Keratinocyte (primary cell): ENCODE measurements at regions not wholly inside any gene's neighbourhood (a gene's known extent, or its start where the extent isn't known, plus 50 kb on each side); places are given as distances from the start of the nearest gene placed in this dataset.

Experiments
- DNase-seq: peaks from one replicate; pipeline ENCODE4 v3.0.0-alpha.2; 2011; ENCODE audit warnings: low read depth, missing footprints, low spot score
- FAIRE-seq: peaks from 2 replicates; lab custom pipeline; 2011; peaks lifted over from hg19 to GRCh38; lab: Jason Lieb, UNC
- H2AFZ ChIP-seq: 2 replicates; pipeline ENCODE4 v1.6.0; 2012; ENCODE audit warnings: low read length, control low read depth, inconsistent platforms; ENCODE audit not compliant: control insufficient read depth
- H3K27ac ChIP-seq: 2 replicates; pipeline ENCODE4 v1.5.1; 2011; ENCODE audit warnings: low read length; ENCODE audit not compliant: control insufficient read depth, insufficient read depth
- H3K27me3 ChIP-seq: 3 replicates; pipeline ENCODE4 v1.6.0; 2011; ENCODE audit warnings: low read length; ENCODE audit not compliant: control insufficient read depth, insufficient read depth; ENCODE audit errors: extremely low read depth
- H3K36me3 ChIP-seq, 2 experiments: 2 replicates in 1 of 2; 3 replicates in 1 of 2; pipeline ENCODE4 v1.5.1; 2011; ENCODE audit warnings: low read length in 2 of 2, mild to moderate bottlenecking in 1 of 2; ENCODE audit not compliant: control insufficient read depth in 2 of 2, insufficient read depth in 2 of 2; ENCODE audit errors: extremely low read depth in 1 of 2
- H3K4me1 ChIP-seq: 3 replicates; pipeline ENCODE4 v1.5.1; 2011; ENCODE audit warnings: low read length; ENCODE audit not compliant: control insufficient read depth, insufficient read depth; ENCODE audit errors: extremely low read depth
- H3K4me2 ChIP-seq: 3 replicates; pipeline ENCODE4 v1.6.0; 2011; ENCODE audit warnings: low read depth, low read length; ENCODE audit not compliant: control insufficient read depth, insufficient read depth; ENCODE audit errors: extremely low read depth
- H3K4me3 ChIP-seq, 3 experiments: fragments of 200-600 bp in 1 of 3; sonication (generic) in 1 of 3; 2 replicates in 2 of 3; 3 replicates in 1 of 3; pipeline ENCODE4 v1.5.1; 2011 to 2016; ENCODE audit warnings: low read length in 3 of 3, mild to moderate bottlenecking in 3 of 3, control low read depth in 2 of 3, inconsistent platforms in 1 of 3, low read depth in 1 of 3, mixed read lengths in 1 of 3, mixed run types in 1 of 3, moderate library complexity in 1 of 3; ENCODE audit not compliant: control insufficient read depth in 2 of 3, insufficient read depth in 2 of 3; ENCODE audit errors: extremely low read depth in 1 of 3
- H3K79me2 ChIP-seq: 2 replicates; pipeline ENCODE4 v1.6.0; 2012; ENCODE audit warnings: low read length; ENCODE audit not compliant: control insufficient read depth, insufficient read depth
- H3K9ac ChIP-seq: 3 replicates; pipeline ENCODE4 v1.6.0; 2011; ENCODE audit warnings: low read length; ENCODE audit not compliant: control insufficient read depth, insufficient read depth; ENCODE audit errors: extremely low read depth
- H3K9me1 ChIP-seq: 3 replicates; pipeline ENCODE4 v1.6.0; 2011; ENCODE audit warnings: low read length; ENCODE audit not compliant: control insufficient read depth, insufficient read depth; ENCODE audit errors: extremely low read depth
- H3K9me3 ChIP-seq: 2 replicates; pipeline ENCODE4 v1.5.1; 2012; ENCODE audit warnings: low read depth, low read length; ENCODE audit not compliant: control insufficient read depth
- H4K20me1 ChIP-seq: 3 replicates; pipeline ENCODE4 v1.6.0; 2011; ENCODE audit warnings: low read length; ENCODE audit not compliant: control insufficient read depth, insufficient read depth; ENCODE audit errors: extremely low read depth
- CTCF ChIP-seq, 3 experiments: IDR thresholded peaks in 1 of 3; conservative IDR thresholded peaks in 1 of 3; optimal IDR thresholded peaks in 1 of 3; 2 replicates in 2 of 3; 3 replicates in 1 of 3; pipeline versions ENCODE3 to v1.5.1; 2011; ENCODE audit warnings: low read length in 3 of 3, mild to moderate bottlenecking in 3 of 3, moderate library complexity in 2 of 3, control low read depth in 1 of 3, inconsistent platforms in 1 of 3; ENCODE audit not compliant: insufficient read depth in 2 of 3; ENCODE audit errors: extremely low read depth in 1 of 3
- EZH2 ChIP-seq: IDR thresholded peaks from one replicate; pipeline ENCODE4 v1.6.1; 2012; ENCODE audit warnings: inconsistent platforms, mild to moderate bottlenecking, low read length, moderate library complexity
- dilution Hi-C: fragments of 300-500 bp; cut with MboI; formaldehyde crosslinking; loops from one replicate; pipeline ENCODE4 v1.7.0; 2020; ENCODE audit warnings: low sequenced_read_pairs; ENCODE audit not compliant: extremely low pct_ligation_motif_present

- dilution Hi-C loops = no loop called here
- H3K4me1 ChIP-seq = no peaks in the 10 kb centered on the region
- FAIRE-seq (no peak), DNase-seq (no peak)
- H3K9me3 ChIP-seq = no peaks in the 10 kb centered on the region
- no peaks in the 10 kb centered on the region for H3K9me1 ChIP-seq
- no peak overlapping the region for H3K27ac ChIP-seq
- no peaks in the 10 kb centered on the region for H3K27me3 ChIP-seq
- H3K9ac ChIP-seq = no peak overlapping the region
- H3K4me2 ChIP-seq = no peak overlapping the region
- H4K20me1 ChIP-seq = no peaks in the 10 kb centered on the region
- H2AFZ ChIP-seq = no peak overlapping the region
- H3K36me3 ChIP-seq = no peaks in the 10 kb centered on the region
- no peak overlapping the region for H3K4me3 ChIP-seq
- TF ChIP-seq EZH2 = no peak
- TF ChIP-seq CTCF (optimal IDR thresholded peaks at IDR 0.05 in 1 of 3, IDR thresholded peaks at IDR 0.05 in 1 of 3, conservative IDR thresholded peaks at IDR 0.05 in 1 of 3; ENCODE audit: extremely low read depth in 1 of 3, insufficient read depth in 2 of 3, low read length in 3 of 3) = no peak
- H3K79me2 ChIP-seq = no peaks in the 10 kb centered on the region
Measured at GRCh38 chr9:95817205-95817604, 58.3 kb upstream of the ERCC6L2 start.

GRCh38 chr9:95816716-95817115, 58.8 kb upstream of the ERCC6L2 start:
- Histone ChIP-seq H3K4me2 (no peak overlapping the region), H3K27me3 (no peaks in the 10 kb centered on the region), H3K27ac (no peak overlapping the region), H3K4me1 (no peaks in the 10 kb centered on the region), H3K9me1 (no peaks in the 10 kb centered on the region), H3K4me3 (no peak overlapping the region), H3K36me3 (no peaks in the 10 kb centered on the region), H4K20me1 (no peaks in the 10 kb centered on the region), H2AFZ (no peak overlapping the region), H3K9ac (no peak overlapping the region), H3K79me2 (no peaks in the 10 kb centered on the region), H3K9me3 (no peaks in the 10 kb centered on the region)
- FAIRE-seq (no peak), DNase-seq (no peak)
- dilution Hi-C loops = no loop called here
- no peak for TF ChIP-seq EZH2
- no peak for TF ChIP-seq CTCF (optimal IDR thresholded peaks at IDR 0.05 in 1 of 3, IDR thresholded peaks at IDR 0.05 in 1 of 3, conservative IDR thresholded peaks at IDR 0.05 in 1 of 3; ENCODE audit: extremely low read depth in 1 of 3, insufficient read depth in 2 of 3, low read length in 3 of 3)
